CD14-positive monocyte (primary cell): ENCODE measurements at regions not wholly inside any gene's neighbourhood (a gene's known extent, or its start where the extent isn't known, plus 50 kb on each side); places are given as distances from the start of the nearest gene placed in this dataset.

Experiments
- DNase-seq, 3 donors: peaks; one replicate each; pipeline ENCODE4 v3.0.0-alpha.2; 2011 to 2022
- H2AFZ ChIP-seq: 2 replicates; pipeline ENCODE4 v1.6.0; 2012; ENCODE audit warnings: mild to moderate bottlenecking, low read depth, low read length, inconsistent platforms; ENCODE audit not compliant: insufficient read depth, poor library complexity, severe bottlenecking
- H3K27ac ChIP-seq, 2 donors: 1 replicate in 1 of 2; 2 replicates in 1 of 2; pipeline ENCODE4 v1.5.1; 2012 to 2013; ENCODE audit warnings: low read length in 2 of 2, control low read depth in 1 of 2, inconsistent platforms in 1 of 2, low read depth in 1 of 2, mild to moderate bottlenecking in 1 of 2
- H3K27me3 ChIP-seq, 2 donors: one replicate each; pipeline versions ENCODE4 v1.6.0 to v1.6.1; 2011 to 2013; ENCODE audit warnings: low read length in 2 of 2; ENCODE audit not compliant: control insufficient read depth in 2 of 2, insufficient read depth in 2 of 2
- H3K36me3 ChIP-seq, 2 donors: replicated peaks in 1 of 2; 1 replicate in 1 of 2; 2 replicates in 1 of 2; pipeline versions ENCODE4 v1.5.1 to v1.6.1; 2012 to 2013; ENCODE audit warnings: low read length in 2 of 2, control low read depth in 1 of 2, inconsistent platforms in 1 of 2, mild to moderate bottlenecking in 1 of 2; ENCODE audit not compliant: insufficient read depth in 2 of 2, control insufficient read depth in 1 of 2
- H3K4me1 ChIP-seq, 2 donors: 1 replicate in 1 of 2; 2 replicates in 1 of 2; pipeline versions ENCODE4 v1.5.1 to v1.6.1; 2012 to 2013; ENCODE audit warnings: low read length in 2 of 2, control low read depth in 1 of 2, inconsistent platforms in 1 of 2, mild to moderate bottlenecking in 1 of 2, moderate library complexity in 1 of 2; ENCODE audit not compliant: insufficient read depth in 2 of 2, control insufficient read depth in 1 of 2
- H3K4me2 ChIP-seq: replicated peaks from 2 replicates; pipeline ENCODE3; 2012; ENCODE audit warnings: low read length, moderate library complexity, mild to moderate bottlenecking; ENCODE audit not compliant: poor library complexity, severe bottlenecking; ENCODE audit errors: extremely low read depth
- H3K4me3 ChIP-seq, 3 experiments: fragments of 200-600 bp in 1 of 3; sonication (generic) in 1 of 3; replicated peaks in 1 of 3; 1 replicate in 2 of 3; 2 replicates in 1 of 3; pipeline ENCODE4 v1.5.1; 2011 to 2013; ENCODE audit warnings: low read length in 3 of 3, mild to moderate bottlenecking in 3 of 3, control low read depth in 2 of 3, low read depth in 2 of 3, inconsistent platforms in 1 of 3, moderate library complexity in 1 of 3
- H3K79me2 ChIP-seq: 2 replicates; pipeline ENCODE4 v1.6.0; 2012; ENCODE audit warnings: mild to moderate bottlenecking, control low read depth, inconsistent platforms, low read length, moderate library complexity; ENCODE audit not compliant: insufficient read depth
- H3K9ac ChIP-seq: 2 replicates; pipeline ENCODE4 v1.6.0; 2017; ENCODE audit warnings: low read length, mild to moderate bottlenecking; ENCODE audit not compliant: insufficient read depth, poor library complexity, severe bottlenecking
- H3K9me3 ChIP-seq, 2 donors: replicated peaks in 1 of 2; 1 replicate in 1 of 2; 2 replicates in 1 of 2; pipeline versions ENCODE4 v1.5.1 to v1.6.1; 2012 to 2013; ENCODE audit warnings: low read length in 2 of 2, control low read depth in 1 of 2; ENCODE audit not compliant: control insufficient read depth in 1 of 2, insufficient read depth in 1 of 2
- H4K20me1 ChIP-seq: 2 replicates; pipeline ENCODE4 v1.6.0; 2012; ENCODE audit warnings: mild to moderate bottlenecking, low read length, control low read depth, moderate library complexity; ENCODE audit not compliant: insufficient read depth
- H3K27ac Mint-ChIP-seq, 7 donors: one replicate each; pipeline ENCODE4 v1.8.0; 2020; ENCODE audit warnings: mild to moderate bottlenecking in 7 of 7, mixed read lengths in 7 of 7, moderate library complexity in 6 of 7, inconsistent platforms in 2 of 7
- H3K27me3 Mint-ChIP-seq, 3 donors: one replicate each; pipeline ENCODE4 v1.8.0; 2021 to 2022; ENCODE audit warnings: low read depth in 3 of 3, mild to moderate bottlenecking in 3 of 3, mixed read lengths in 3 of 3, moderate library complexity in 3 of 3, inconsistent platforms in 1 of 3
- H3K36me3 Mint-ChIP-seq, 2 donors: one replicate each; pipeline ENCODE4 v1.8.0; 2020; ENCODE audit warnings: mixed read lengths in 2 of 2, inconsistent platforms in 1 of 2, mild to moderate bottlenecking in 1 of 2
- H3K4me1 Mint-ChIP-seq: one replicate; pipeline ENCODE4 v1.8.0; 2020; ENCODE audit warnings: mild to moderate bottlenecking, mixed read lengths
- H3K4me3 Mint-ChIP-seq, 2 donors: one replicate each; pipeline ENCODE4 v1.8.0; 2020; ENCODE audit warnings: mild to moderate bottlenecking in 2 of 2, mixed read lengths in 2 of 2, moderate library complexity in 1 of 2
- H3K9me3 Mint-ChIP-seq, 7 donors: one replicate each; pipeline ENCODE4 v1.8.0; 2020 to 2022; ENCODE audit warnings: mixed read lengths in 7 of 7, mild to moderate bottlenecking in 6 of 7, moderate library complexity in 6 of 7, inconsistent platforms in 2 of 7
- CTCF ChIP-seq: fragments of 200-600 bp; IDR thresholded peaks from one replicate; pipeline ENCODE4 v1.8.0; 2022; ENCODE audit warnings: antibody characterized with exemption, mild to moderate bottlenecking
- WGBS: methylation state at CpG from one replicate; pipeline ENCODE4 v1.1.5; 2013; ENCODE audit warnings: missing lambda C conversion rate; ENCODE audit not compliant: insufficient coverage; 5-methylcytosine and 5-hydroxymethylcytosine counted together
- intact Hi-C, 2 donors: fragments of 100-400 bp; cut with micrococcal nuclease; formaldehyde crosslinking; loops; one replicate each; pipeline versions ENCODE4 v1.15.0 to v1.15.1; 2023

- Histone ChIP-seq H3K27ac (no peak overlapping the region), H3K79me2 (no peaks in the 10 kb centered on the region), H3K27me3 (no peaks in the 10 kb centered on the region), H3K4me3 (no peak overlapping the region), H3K36me3 (no peaks in the 10 kb centered on the region), H3K4me2 (no peak overlapping the region), H2AFZ (no peak overlapping the region), H3K9ac (no peak overlapping the region), H4K20me1 (no peaks in the 10 kb centered on the region), H3K9me3 (no peaks in the 10 kb centered on the region), H3K4me1 (no peaks in the 10 kb centered on the region)
- intact Hi-C loops = no loop called here
- no peaks in the 10 kb centered on the region for H3K4me1 Mint-ChIP-seq
- no peak for DNase-seq
- 82% methylated on average over 5 of the region's 6 CpGs for WGBS
- H3K36me3 Mint-ChIP-seq = no peaks in the 10 kb centered on the region
- no peaks in the 10 kb centered on the region for H3K27me3 Mint-ChIP-seq
- TF ChIP-seq CTCF = no peak
- peaks cover 0 to 2% (median 0%) of the 10 kb centered on the region in 7 donors for H3K9me3 Mint-ChIP-seq
- H3K27ac Mint-ChIP-seq = no peak overlapping the region
- H3K4me3 Mint-ChIP-seq = no peak overlapping the region
These were observed 414.2 kb upstream of the MTPN start for GRCh38 chr7:136391371-136391770.

- Histone ChIP-seq H3K4me1 (no peaks in the 10 kb centered on the region), H3K9ac (no peak overlapping the region), H3K4me3 (no peak overlapping the region), H2AFZ (no peak overlapping the region), H3K4me2 (no peak overlapping the region), H4K20me1 (no peaks in the 10 kb centered on the region), H3K27me3 (no peaks in the 10 kb centered on the region), H3K79me2 (no peaks in the 10 kb centered on the region), H3K9me3 (no peaks in the 10 kb centered on the region), H3K36me3 (no peaks in the 10 kb centered on the region), H3K27ac (no peak overlapping the region)
- Mint-ChIP-seq H3K36me3 (no peaks in the 10 kb centered on the region), H3K27ac (no peak overlapping the region), H3K4me1 (no peaks in the 10 kb centered on the region), H3K4me3 (no peak overlapping the region), H3K9me3 (peaks cover 0 to 2% (median 0%) of the 10 kb centered on the region in 7 donors), H3K27me3 (no peaks in the 10 kb centered on the region)
- DNase-seq = no peak
- TF ChIP-seq CTCF = no peak
- WGBS = no CpG with 5 or more reads among the region's 3 CpGs
- intact Hi-C loops = no loop called here
These were observed 412.8 kb upstream of the MTPN start for GRCh38 chr7:136389933-136390332.
